ENCODE measurements at regions not wholly inside any gene's neighbourhood (a gene's known extent, or its start where the extent isn't known, plus 50 kb on each side); places are given as distances from the start of the nearest gene placed in this dataset.

- CTCF ChIA-PET = interaction anchor here (0.8 kb wide), 1 partner anchor 24 kb away, joined by 3 read pairs; no protein-coding TSS in a partner anchor
- TF ChIP-seq, protein P1, sequence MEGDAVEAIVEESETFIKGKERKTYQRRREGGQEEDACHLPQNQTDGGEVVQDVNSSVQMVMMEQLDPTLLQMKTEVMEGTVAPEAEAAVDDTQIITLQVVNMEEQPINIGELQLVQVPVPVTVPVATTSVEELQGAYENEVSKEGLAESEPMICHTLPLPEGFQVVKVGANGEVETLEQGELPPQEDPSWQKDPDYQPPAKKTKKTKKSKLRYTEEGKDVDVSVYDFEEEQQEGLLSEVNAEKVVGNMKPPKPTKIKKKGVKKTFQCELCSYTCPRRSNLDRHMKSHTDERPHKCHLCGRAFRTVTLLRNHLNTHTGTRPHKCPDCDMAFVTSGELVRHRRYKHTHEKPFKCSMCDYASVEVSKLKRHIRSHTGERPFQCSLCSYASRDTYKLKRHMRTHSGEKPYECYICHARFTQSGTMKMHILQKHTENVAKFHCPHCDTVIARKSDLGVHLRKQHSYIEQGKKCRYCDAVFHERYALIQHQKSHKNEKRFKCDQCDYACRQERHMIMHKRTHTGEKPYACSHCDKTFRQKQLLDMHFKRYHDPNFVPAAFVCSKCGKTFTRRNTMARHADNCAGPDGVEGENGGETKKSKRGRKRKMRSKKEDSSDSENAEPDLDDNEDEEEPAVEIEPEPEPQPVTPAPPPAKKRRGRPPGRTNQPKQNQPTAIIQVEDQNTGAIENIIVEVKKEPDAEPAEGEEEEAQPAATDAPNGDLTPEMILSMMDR (IDR thresholded peaks at IDR 0.05; ENCODE audit: control extremely low read depth, extremely low read depth, low read depth, missing control alignments) = no peak
- DNase-seq (ENCODE audit: extremely low spot score) = no peak
- POLR2A ChIA-PET = no interaction called here
Measured at GRCh38 chr3:4061783-4062360, 241.3 kb upstream of the SETMAR start.

DNA sequence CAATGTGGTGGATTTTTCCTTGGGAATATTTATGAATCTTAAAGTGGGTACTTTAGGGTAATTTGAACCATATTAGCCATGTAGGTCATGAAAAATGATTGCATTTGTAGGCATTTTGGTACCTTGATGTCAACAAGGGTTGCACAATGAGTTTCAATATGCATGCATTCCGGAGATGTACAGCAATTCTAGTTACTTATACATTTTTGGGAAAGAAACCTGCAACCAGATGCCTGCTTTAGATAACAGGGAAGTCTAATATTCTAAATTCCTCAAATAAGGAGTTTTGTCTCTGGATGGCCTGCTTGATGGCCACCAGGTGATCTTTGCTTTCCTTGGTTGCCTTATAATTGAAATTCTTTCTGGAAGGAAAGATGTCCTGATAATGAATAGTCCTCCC, 240.5 kb upstream of the SETMAR start:
- CTCF ChIA-PET = interaction anchor here (0.8 kb wide), 1 partner anchor 24 kb away, joined by 3 read pairs; no protein-coding TSS in a partner anchor

GRCh38 chr3:4063916-4064574, 239.1 kb upstream of the SETMAR start:
- ChIA-PET POLR2A (no interaction called here), CTCF (interaction anchor here (0.9 kb wide), 1 partner anchor 11 kb away, joined by 3 read pairs; no protein-coding TSS in a partner anchor)
- TF ChIP-seq, protein P1 (IDR thresholded peaks at IDR 0.05; ENCODE audit: control extremely low read depth, extremely low read depth, low read depth, missing control alignments) = no peak
- no peak for DNase-seq (ENCODE audit: extremely low spot score)

More for the DNA sequence above, 240.5 kb upstream of the SETMAR start:
- DNase-seq (ENCODE audit: extremely low spot score) = no peak
- POLR2A ChIA-PET = no interaction called here
- TF ChIP-seq, protein P1 (IDR thresholded peaks at IDR 0.05; ENCODE audit: control extremely low read depth, extremely low read depth, low read depth, missing control alignments) = no peak

DNA sequence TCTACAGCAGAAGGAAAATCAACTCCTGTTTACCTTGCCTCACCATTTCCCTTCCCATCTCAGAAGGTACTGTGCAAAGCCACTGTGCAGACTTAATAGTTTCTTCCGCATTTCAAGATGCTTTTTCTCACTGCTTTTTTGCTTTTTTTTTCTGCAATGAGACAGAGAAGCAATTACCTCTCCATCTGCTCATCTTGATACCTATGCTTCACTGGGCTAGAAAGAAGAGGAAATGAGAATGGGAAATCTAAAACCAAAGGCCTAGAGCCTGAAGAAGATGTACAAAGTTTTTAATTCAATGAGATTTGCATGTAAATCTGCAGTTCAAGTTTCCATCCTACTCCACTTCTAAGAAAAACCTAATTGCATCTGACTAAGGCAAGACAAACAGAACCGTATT, 238.1 kb upstream of the SETMAR start:
- TF ChIP-seq, protein P1 (IDR thresholded peaks at IDR 0.05; ENCODE audit: control extremely low read depth, extremely low read depth, low read depth, missing control alignments) = no peak
- CTCF ChIA-PET = no interaction called here
- DNase-seq (ENCODE audit: extremely low spot score) = peak; percentile 11
- POLR2A ChIA-PET = no interaction called here

- ChIA-PET POLR2A (no interaction called here), CTCF (no interaction called here)
- DNase-seq (ENCODE audit: extremely low spot score) = no peak
- TF ChIP-seq, protein P1 (IDR thresholded peaks at IDR 0.05; ENCODE audit: control extremely low read depth, extremely low read depth, low read depth, missing control alignments) = no peak
Measured at GRCh38 chr3:4065554-4065953, 237.6 kb upstream of the SETMAR start.

DNA sequence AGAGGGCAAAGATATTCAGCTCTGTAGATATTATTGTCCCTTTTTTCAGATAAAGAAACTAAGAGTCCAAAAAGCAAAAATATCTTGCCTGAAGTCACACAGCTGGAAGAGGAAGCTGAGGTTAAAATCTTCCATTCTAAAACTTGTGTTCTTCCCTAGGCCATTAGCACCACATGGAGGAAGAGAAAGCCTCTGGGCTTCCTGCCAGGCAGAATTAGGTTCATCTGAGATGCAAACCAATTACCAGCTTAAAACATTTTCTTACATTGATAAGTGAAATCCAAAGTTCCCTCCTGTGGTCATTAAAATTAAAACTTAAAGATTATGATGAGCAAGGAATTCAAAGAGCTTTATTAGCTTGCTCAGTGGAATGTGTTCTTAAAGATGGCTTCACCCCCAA, 235.3 kb upstream of the SETMAR start:
- ChIA-PET CTCF (interaction anchor here (1.1 to 1.4 kb wide), 3 partner anchors 11 to 70 kb away, joined by 3 to 5 read pairs (median 3); no protein-coding TSS in a partner anchor), POLR2A (no interaction called here)
- no peak for DNase-seq (ENCODE audit: extremely low spot score)
- TF ChIP-seq, protein P1 (IDR thresholded peaks at IDR 0.05; ENCODE audit: control extremely low read depth, extremely low read depth, low read depth, missing control alignments) = no peak
